Astrocyte of the spinal cord (primary cell): ENCODE measurements at regions not wholly inside any gene's neighbourhood (a gene's known extent, or its start where the extent isn't known, plus 50 kb on each side); places are given as distances from the start of the nearest gene placed in this dataset.

Experiments
- DNase-seq: peaks from one replicate; pipeline ENCODE4 v3.0.0; 2011; ENCODE audit warnings: low read depth, low spot score
- H3K4me3 ChIP-seq: 2 replicates; pipeline ENCODE4 v1.5.1; 2011; ENCODE audit warnings: low read depth, mild to moderate bottlenecking, low read length, moderate library complexity
- CTCF ChIP-seq: IDR thresholded peaks from 2 replicates; pipeline ENCODE4 v1.5.1; 2012; ENCODE audit warnings: low read depth, mild to moderate bottlenecking, low read length, inconsistent platforms
- in situ Hi-C: cut with HindIII; loops from 2 replicates; pipeline ENCODE4 v1.10.0; 2017; ENCODE audit warnings: low sequenced_read_pairs

GRCh38 chr11:44496391-44496790 is 69.1 kb upstream of the CD82 start:
- no peak for DNase-seq
- no peak for TF ChIP-seq CTCF
- H3K4me3 ChIP-seq, result no peak overlapping the region
- in situ Hi-C loops, result no loop called here

- in situ Hi-C loops, result no loop called here
- no peak overlapping the region for H3K4me3 ChIP-seq
- TF ChIP-seq CTCF, result no peak
- no peak for DNase-seq
Observed at GRCh38 chr11:44498089-44498871, 67.2 kb upstream of the CD82 start.

GRCh38 chr11:44502506-44502905 is 63.0 kb upstream of the CD82 start:
- in situ Hi-C loops, result no loop called here
- no peak for TF ChIP-seq CTCF
- DNase-seq, result no peak
- H3K4me3 ChIP-seq, result no peak overlapping the region

- DNase-seq, result peak; percentile 63
- no peak overlapping the region for H3K4me3 ChIP-seq
- in situ Hi-C loops, result no loop called here
- TF ChIP-seq CTCF, result no peak
Observed at GRCh38 chr11:44505581-44506054, 59.8 kb upstream of the CD82 start.

GRCh38 chr11:44506375-44507016 is 59.0 kb upstream of the CD82 start:
- DNase-seq, result no peak
- in situ Hi-C loops, result no loop called here
- TF ChIP-seq CTCF, result no peak
- H3K4me3 ChIP-seq, result no peak overlapping the region

- in situ Hi-C loops, result no loop called here
- H3K4me3 ChIP-seq, result no peak overlapping the region
- no peak for TF ChIP-seq CTCF
- DNase-seq, result no peak
Observed at GRCh38 chr11:44507491-44507890, 58.0 kb upstream of the CD82 start.
